ENCODE measurements at regions not wholly inside any gene's neighbourhood (a gene's known extent, or its start where the extent isn't known, plus 50 kb on each side); places are given as distances from the start of the nearest gene placed in this dataset.

DNA sequence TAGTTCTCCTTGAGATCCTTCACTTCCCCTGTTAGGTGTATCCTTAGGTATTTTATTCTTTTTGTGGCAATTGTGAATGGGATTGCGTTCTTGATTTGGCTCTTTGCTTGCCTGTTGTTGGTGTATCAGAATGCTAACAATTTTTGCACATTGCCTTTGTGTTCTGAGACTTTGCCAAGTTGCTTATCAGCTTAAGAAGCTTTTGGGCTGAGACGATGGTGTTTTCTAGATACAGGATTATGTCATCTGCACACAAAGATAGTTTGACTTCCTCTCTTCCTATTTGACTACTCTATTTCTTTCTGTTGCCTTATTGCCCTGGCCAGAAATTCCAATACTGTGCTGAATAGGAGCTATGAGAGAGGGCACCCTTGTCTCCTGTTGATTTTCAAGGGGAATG lies 609.4 kb upstream of the COX7C start:
- Histone ChIP-seq H3K27me3 (no peaks in the 10 kb centered on the region), H3K27ac (no peak overlapping the region), H3K4me1 (ENCODE audit: insufficient read depth) (no peaks in the 10 kb centered on the region), H2AFZ (no peak overlapping the region), H3K79me2 (no peaks in the 10 kb centered on the region), H3K9me3 (ENCODE audit: low read depth) (no peaks in the 10 kb centered on the region), H3K9me2 (replicated peaks; ENCODE audit: insufficient read depth) (no peaks in the 10 kb centered on the region), H3K36me3 (replicated peaks; ENCODE audit: insufficient read depth, low read depth) (no peaks in the 10 kb centered on the region), H4K20me1 (ENCODE audit: insufficient read depth, poor library complexity, severe bottlenecking) (no peaks in the 10 kb centered on the region), H3K4me2 (no peak overlapping the region), H3K4me3 (no peak overlapping the region)
- 71% methylated on average over 2 of the region's 2 CpGs for WGBS (ENCODE audit: low lambda C conversion rate, missing lambda C conversion rate)
- DNase-seq (ENCODE audit: low spot score) = no peak
- TF ChIP-seq EZH2 (IDR thresholded peaks at IDR 0.05; ENCODE audit: borderline replicate concordance) (no peak), CTCF (IDR thresholded peaks at IDR 0.05; ENCODE audit: poor library complexity) (no peak)

GRCh38 chr5:86008704-86009103 lies 609.0 kb upstream of the COX7C start:
- H3K79me2 ChIP-seq = no peaks in the 10 kb centered on the region
- no peaks in the 10 kb centered on the region for H3K36me3 ChIP-seq (replicated peaks; ENCODE audit: insufficient read depth, low read depth)
- H4K20me1 ChIP-seq (ENCODE audit: insufficient read depth, poor library complexity, severe bottlenecking) = no peaks in the 10 kb centered on the region
- 88% methylated on average over 3 of the region's 3 CpGs for WGBS (ENCODE audit: low lambda C conversion rate, missing lambda C conversion rate)
- H3K4me2 ChIP-seq = no peak overlapping the region
- H3K27ac ChIP-seq = no peak overlapping the region
- no peak overlapping the region for H2AFZ ChIP-seq
- no peaks in the 10 kb centered on the region for H3K9me3 ChIP-seq (ENCODE audit: low read depth)
- no peak overlapping the region for H3K4me3 ChIP-seq
- H3K4me1 ChIP-seq (ENCODE audit: insufficient read depth) = no peaks in the 10 kb centered on the region
- no peaks in the 10 kb centered on the region for H3K27me3 ChIP-seq
- TF ChIP-seq CTCF (IDR thresholded peaks at IDR 0.05; ENCODE audit: poor library complexity) = no peak
- no peak for TF ChIP-seq EZH2 (IDR thresholded peaks at IDR 0.05; ENCODE audit: borderline replicate concordance)
- no peak for TF ChIP-seq EZH2phosphoT487 (IDR thresholded peaks at IDR 0.05; ENCODE audit: low read depth, severe bottlenecking, unreplicated experiment)
- DNase-seq (ENCODE audit: low spot score) = no peak
- no peaks in the 10 kb centered on the region for H3K9me2 ChIP-seq (replicated peaks; ENCODE audit: insufficient read depth)

DNA sequence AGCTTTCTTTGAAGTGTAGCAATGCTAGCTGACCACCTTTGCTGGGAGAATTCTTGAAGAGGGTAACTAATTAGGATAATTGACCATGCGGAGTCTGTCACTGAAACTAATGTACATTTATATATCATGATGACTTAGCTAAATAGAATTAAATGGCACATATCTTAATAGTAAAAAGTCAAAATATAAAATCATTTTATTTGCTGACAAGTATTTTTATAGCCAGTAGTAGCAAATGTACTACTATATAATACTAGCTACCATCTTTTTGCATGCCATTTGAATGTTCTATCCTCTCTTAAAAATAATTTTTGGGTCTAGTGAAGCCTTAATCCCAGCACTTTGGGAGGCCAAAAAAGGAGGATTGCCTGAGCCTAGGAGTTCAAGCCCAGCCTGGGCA lies 605.8 kb upstream of the COX7C start:
- Histone ChIP-seq H3K4me2 (no peak overlapping the region), H3K9me3 (ENCODE audit: low read depth) (no peaks in the 10 kb centered on the region), H3K4me3 (no peak overlapping the region), H3K36me3 (replicated peaks; ENCODE audit: insufficient read depth, low read depth) (no peaks in the 10 kb centered on the region), H2AFZ (no peak overlapping the region), H3K4me1 (ENCODE audit: insufficient read depth) (no peaks in the 10 kb centered on the region), H3K9me2 (replicated peaks; ENCODE audit: insufficient read depth) (no peaks in the 10 kb centered on the region), H4K20me1 (ENCODE audit: insufficient read depth, poor library complexity, severe bottlenecking) (no peaks in the 10 kb centered on the region), H3K27ac (no peak overlapping the region), H3K79me2 (no peaks in the 10 kb centered on the region), H3K27me3 (no peaks in the 10 kb centered on the region)
- 87% methylated on average over 1 of the region's 1 CpG for WGBS (ENCODE audit: low lambda C conversion rate, missing lambda C conversion rate)
- TF ChIP-seq CTCF (IDR thresholded peaks at IDR 0.05; ENCODE audit: poor library complexity) (no peak), EZH2 (IDR thresholded peaks at IDR 0.05; ENCODE audit: borderline replicate concordance) (no peak), EZH2phosphoT487 (IDR thresholded peaks at IDR 0.05; ENCODE audit: low read depth, severe bottlenecking, unreplicated experiment) (no peak)
- no peak for DNase-seq (ENCODE audit: low spot score)

DNA sequence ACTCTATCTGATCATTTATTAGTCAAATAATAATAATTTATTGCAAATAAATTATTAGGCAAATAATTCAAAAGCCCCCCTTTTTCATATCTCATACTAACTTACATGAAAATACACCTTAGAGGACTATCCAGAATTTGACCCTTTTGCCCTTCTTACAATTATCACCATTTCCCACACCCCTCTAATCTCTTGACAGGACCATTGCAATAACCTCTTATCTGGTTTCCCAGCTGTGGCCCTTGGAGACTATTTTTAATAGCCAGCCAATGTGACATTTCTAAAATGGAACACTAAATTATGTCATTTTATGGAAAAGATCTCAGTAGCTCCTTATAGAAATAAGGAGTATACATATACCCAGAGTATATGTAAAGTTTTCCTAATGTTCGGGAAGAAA lies 588.4 kb upstream of the COX7C start:
- Histone ChIP-seq H3K9me2 (replicated peaks; ENCODE audit: insufficient read depth) (no peaks in the 10 kb centered on the region), H4K20me1 (ENCODE audit: insufficient read depth, poor library complexity, severe bottlenecking) (no peaks in the 10 kb centered on the region), H3K4me1 (ENCODE audit: insufficient read depth) (no peaks in the 10 kb centered on the region), H3K27ac (no peak overlapping the region), H3K4me3 (no peak overlapping the region), H3K27me3 (no peaks in the 10 kb centered on the region), H3K9me3 (ENCODE audit: low read depth) (no peaks in the 10 kb centered on the region), H3K4me2 (no peak overlapping the region), H3K79me2 (no peaks in the 10 kb centered on the region), H2AFZ (no peak overlapping the region), H3K36me3 (replicated peaks; ENCODE audit: insufficient read depth, low read depth) (no peaks in the 10 kb centered on the region)
- no peak for DNase-seq (ENCODE audit: low spot score)
- no peak for TF ChIP-seq EZH2 (IDR thresholded peaks at IDR 0.05; ENCODE audit: borderline replicate concordance)
- TF ChIP-seq EZH2phosphoT487 (IDR thresholded peaks at IDR 0.05; ENCODE audit: low read depth, severe bottlenecking, unreplicated experiment) = no peak
- no peak for TF ChIP-seq CTCF (IDR thresholded peaks at IDR 0.05; ENCODE audit: poor library complexity)
- WGBS (ENCODE audit: low lambda C conversion rate, missing lambda C conversion rate) = 90% methylated on average over 1 of the region's 1 CpG
